Colonic mucosa (tissue), 4 donors: ENCODE measurements at regions not wholly inside any gene's neighbourhood (a gene's known extent, or its start where the extent isn't known, plus 50 kb on each side); places are given as distances from the start of the nearest gene placed in this dataset.

Source experiments
- DNase-seq: peaks from one replicate; pipeline ENCODE4 v3.0.0-alpha.2; 2020
- H3K27ac ChIP-seq: fragments of 200-600 bp; one replicate; pipeline ENCODE4 v1.8.0; 2021
- H3K27me3 ChIP-seq: fragments of 200-600 bp; one replicate; pipeline ENCODE4 v1.8.0; 2021
- H3K36me3 ChIP-seq: fragments of 200-600 bp; one replicate; pipeline ENCODE4 v1.8.0; 2021
- H3K4me1 ChIP-seq: fragments of 200-600 bp; one replicate; pipeline ENCODE4 v1.8.0; 2021; ENCODE audit warnings: mild to moderate bottlenecking
- H3K4me3 ChIP-seq: fragments of 200-600 bp; one replicate; pipeline ENCODE4 v1.8.0; 2021
- H3K9ac ChIP-seq, 2 donors: one replicate each; pipeline ENCODE4 v1.7.0; 2013; ENCODE audit warnings: control low read depth in 2 of 2, low read depth in 2 of 2, low read length in 2 of 2
- H3K9me3 ChIP-seq: fragments of 200-600 bp; one replicate; pipeline ENCODE4 v1.8.0; 2021
- CTCF ChIP-seq: fragments of 200-600 bp; IDR thresholded peaks from one replicate; pipeline ENCODE4 v1.8.0; 2022; ENCODE audit warnings: antibody characterized with exemption, mild to moderate bottlenecking
- intact Hi-C: fragments of 100-400 bp; cut with DNase I; formaldehyde crosslinking; loops from one replicate; pipeline ENCODE4 v1.14.1; 2022
- donor health status: healthy.
- donor health status: DM: no; HTN: no; CAD: no.
- donor health status: DM: no; HTN: no; CAD: no.

- no peaks in the 10 kb centered on the region for H3K4me1 ChIP-seq
- no peaks in the 10 kb centered on the region for H3K36me3 ChIP-seq
- no peaks in the 10 kb centered on the region for H3K9me3 ChIP-seq
- intact Hi-C loops = no loop called here
- H3K27me3 ChIP-seq = no peaks in the 10 kb centered on the region
- H3K27ac ChIP-seq = no peak overlapping the region
- TF ChIP-seq CTCF = no peak
- DNase-seq = no peak
- no peak overlapping the region for H3K4me3 ChIP-seq
- H3K9ac ChIP-seq = no peak overlapping the region
Measured at GRCh38 chr1:188426561-188426960, 1597.8 kb downstream of the PLA2G4A start.

DNA sequence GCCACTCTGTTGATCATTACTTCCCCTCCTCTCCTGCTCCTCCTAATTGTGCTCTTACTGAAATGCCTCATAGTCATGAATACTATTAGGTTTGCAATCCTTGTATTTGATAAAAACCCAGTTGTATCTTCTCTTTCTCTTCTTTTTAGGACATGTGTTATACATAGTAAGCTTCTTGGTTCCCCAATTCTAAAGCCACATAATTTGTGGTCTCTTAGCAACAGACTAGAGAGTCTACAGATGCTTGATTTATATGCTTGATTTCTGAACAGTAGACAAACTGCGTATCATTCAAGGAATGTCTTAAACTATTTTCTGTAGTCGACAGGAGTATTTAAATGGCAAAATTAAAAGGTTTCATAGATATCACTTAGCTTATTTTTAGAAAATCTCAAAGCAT lies 1598.9 kb downstream of the PLA2G4A start:
- H3K27ac ChIP-seq = no peak overlapping the region
- H3K27me3 ChIP-seq = no peaks in the 10 kb centered on the region
- no peak for DNase-seq
- H3K36me3 ChIP-seq = no peaks in the 10 kb centered on the region
- no peak overlapping the region for H3K9ac ChIP-seq
- H3K4me3 ChIP-seq = no peak overlapping the region
- no peaks in the 10 kb centered on the region for H3K9me3 ChIP-seq
- intact Hi-C loops = no loop called here
- H3K4me1 ChIP-seq = no peaks in the 10 kb centered on the region
- no peak for TF ChIP-seq CTCF

- no peaks in the 10 kb centered on the region for H3K27me3 ChIP-seq
- no peak for DNase-seq
- H3K4me3 ChIP-seq = no peak overlapping the region
- H3K27ac ChIP-seq = no peak overlapping the region
- no peak for TF ChIP-seq CTCF
- H3K36me3 ChIP-seq = no peaks in the 10 kb centered on the region
- H3K4me1 ChIP-seq = no peaks in the 10 kb centered on the region
- H3K9me3 ChIP-seq = no peaks in the 10 kb centered on the region
- no peak overlapping the region for H3K9ac ChIP-seq
- intact Hi-C loops = no loop called here
Measured at GRCh38 chr1:188429386-188429785, 1600.6 kb downstream of the PLA2G4A start.

GRCh38 chr1:188432427-188432826 lies 1603.7 kb downstream of the PLA2G4A start:
- Histone ChIP-seq H3K9ac (no peak overlapping the region), H3K27ac (no peak overlapping the region), H3K4me3 (no peak overlapping the region), H3K4me1 (no peaks in the 10 kb centered on the region), H3K27me3 (no peaks in the 10 kb centered on the region), H3K9me3 (no peaks in the 10 kb centered on the region), H3K36me3 (no peaks in the 10 kb centered on the region)
- no peak for DNase-seq
- intact Hi-C loops = no loop called here
- TF ChIP-seq CTCF = no peak

GRCh38 chr1:188433425-188433824 lies 1604.7 kb downstream of the PLA2G4A start:
- no peak for TF ChIP-seq CTCF
- no peak for DNase-seq
- Histone ChIP-seq H3K4me1 (no peaks in the 10 kb centered on the region), H3K27me3 (no peaks in the 10 kb centered on the region), H3K9me3 (no peaks in the 10 kb centered on the region), H3K9ac (no peak overlapping the region), H3K4me3 (no peak overlapping the region), H3K36me3 (no peaks in the 10 kb centered on the region), H3K27ac (no peak overlapping the region)
- intact Hi-C loops = no loop called here

GRCh38 chr1:188444526-188444925 lies 1615.8 kb downstream of the PLA2G4A start:
- intact Hi-C loops = no loop called here
- no peak for TF ChIP-seq CTCF
- Histone ChIP-seq H3K27me3 (no peaks in the 10 kb centered on the region), H3K27ac (no peak overlapping the region), H3K9ac (no peak overlapping the region), H3K4me1 (no peaks in the 10 kb centered on the region), H3K36me3 (no peaks in the 10 kb centered on the region), H3K4me3 (no peak overlapping the region), H3K9me3 (no peaks in the 10 kb centered on the region)
- DNase-seq = no peak
